COR-L47 (cell line): ENCODE measurements at regions not wholly inside any gene's neighbourhood (a gene's known extent, or its start where the extent isn't known, plus 50 kb on each side); places are given as distances from the start of the nearest gene placed in this dataset.
"Not testable (repeated sequence)": the region's sequence is repeated elsewhere in the genome, so short reads cannot be mapped to it uniquely, and the experiment has no call there.

Experiments
- DNase-seq: peaks from one replicate; lab custom pipeline; 2025; lab: John Stamatoyannopoulos, UW

- no peak for DNase-seq
Measured at GRCh38 chr2:239832490-239833268, 192.5 kb downstream of the NDUFA10 start.

DNA sequence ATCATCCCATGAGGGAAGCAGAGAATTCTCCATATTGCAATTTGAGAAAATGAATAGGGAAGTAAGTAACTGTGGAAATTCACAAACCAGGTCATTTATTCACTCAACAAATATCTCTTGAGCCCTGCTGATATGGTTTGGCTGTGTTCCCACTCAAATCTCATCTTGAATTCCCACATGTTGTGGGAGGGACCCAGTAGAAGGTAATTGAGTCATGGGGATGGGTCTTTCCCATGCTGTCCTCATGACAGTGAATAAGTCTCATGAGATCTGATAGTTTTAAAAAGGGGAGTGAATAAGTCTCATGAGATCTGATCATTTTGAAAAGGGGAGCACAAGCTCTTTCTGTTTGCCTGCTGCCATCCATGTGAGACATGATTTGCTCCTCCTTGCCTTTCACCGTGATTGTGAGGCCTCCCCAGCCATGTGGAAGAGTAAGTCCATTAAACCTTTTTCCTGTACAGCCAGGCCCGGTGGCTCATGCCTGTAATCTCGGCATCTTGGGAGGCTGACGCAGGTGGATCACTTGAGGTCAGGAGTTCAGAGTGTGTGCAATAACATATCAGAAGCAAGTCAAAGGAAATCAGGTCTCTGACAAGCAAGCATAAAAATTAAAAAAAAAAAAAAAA is 193.2 kb downstream of the NDUFA10 start:
- no peak for DNase-seq

DNA sequence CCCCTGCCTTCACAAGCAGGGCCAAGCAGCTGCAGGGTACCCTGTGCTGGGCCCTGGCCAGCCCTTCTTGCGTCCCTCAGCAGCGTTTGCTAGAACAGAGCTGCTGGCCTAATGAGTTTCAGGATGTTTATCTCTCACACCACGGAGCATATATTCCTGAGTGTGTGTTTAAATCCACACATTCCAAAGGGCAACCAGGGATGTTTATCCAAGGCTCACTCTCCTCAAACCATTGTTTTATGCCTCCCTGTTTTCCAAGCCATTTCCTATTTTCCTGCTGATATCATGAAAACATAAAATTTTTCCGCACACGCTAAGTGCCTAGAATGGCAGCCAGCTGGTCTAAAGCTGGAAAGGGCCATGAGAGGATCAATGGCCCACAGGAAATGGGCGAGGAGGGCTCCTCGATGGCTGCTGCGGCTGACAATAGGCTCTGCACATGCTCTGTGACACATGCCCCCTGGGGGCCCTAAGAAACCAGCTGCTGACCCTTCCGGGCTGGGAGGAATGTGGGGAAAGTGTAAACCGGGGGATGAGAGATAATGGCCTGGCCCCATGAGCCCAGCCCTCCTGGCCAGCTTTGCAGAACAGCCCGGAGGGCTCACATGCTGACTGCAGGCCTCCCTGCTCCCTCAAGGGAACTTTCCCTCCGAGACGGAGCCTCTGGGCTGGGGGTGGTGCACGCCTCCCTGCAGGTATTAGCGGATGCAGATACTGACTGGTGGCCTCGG is 194.0 kb downstream of the NDUFA10 start:
- no peak for DNase-seq

GRCh38 chr2:239830121-239831000 is 194.8 kb downstream of the NDUFA10 start:
- DNase-seq: no peak

GRCh38 chr2:239829326-239829725 is 195.8 kb downstream of the NDUFA10 start:
- no peak for DNase-seq

GRCh38 chr2:239828973-239829275 is 196.2 kb downstream of the NDUFA10 start:
- not testable (repeated sequence) for DNase-seq

- DNase-seq: no peak
Measured at GRCh38 chr2:239828192-239828972, 196.8 kb downstream of the NDUFA10 start.

DNA sequence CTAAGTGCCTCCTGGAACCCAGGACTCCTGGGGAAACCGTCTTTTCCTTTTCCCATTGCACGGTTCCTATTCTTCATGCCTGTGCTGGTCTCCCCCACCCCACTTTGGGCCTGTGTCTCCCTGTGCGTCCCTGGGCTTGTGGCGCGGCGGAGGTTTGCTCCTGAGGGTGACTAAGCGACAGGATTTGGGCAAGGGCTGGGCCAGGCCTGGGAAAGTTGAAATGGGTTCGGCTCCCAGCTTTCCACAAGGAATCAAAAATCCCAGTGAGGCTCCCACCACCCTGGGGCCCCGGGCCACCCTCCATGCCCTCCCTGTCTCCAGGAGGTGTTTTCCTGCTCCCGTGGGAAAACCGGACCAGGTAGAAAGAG is 197.6 kb downstream of the NDUFA10 start:
- DNase-seq: no peak

DNA sequence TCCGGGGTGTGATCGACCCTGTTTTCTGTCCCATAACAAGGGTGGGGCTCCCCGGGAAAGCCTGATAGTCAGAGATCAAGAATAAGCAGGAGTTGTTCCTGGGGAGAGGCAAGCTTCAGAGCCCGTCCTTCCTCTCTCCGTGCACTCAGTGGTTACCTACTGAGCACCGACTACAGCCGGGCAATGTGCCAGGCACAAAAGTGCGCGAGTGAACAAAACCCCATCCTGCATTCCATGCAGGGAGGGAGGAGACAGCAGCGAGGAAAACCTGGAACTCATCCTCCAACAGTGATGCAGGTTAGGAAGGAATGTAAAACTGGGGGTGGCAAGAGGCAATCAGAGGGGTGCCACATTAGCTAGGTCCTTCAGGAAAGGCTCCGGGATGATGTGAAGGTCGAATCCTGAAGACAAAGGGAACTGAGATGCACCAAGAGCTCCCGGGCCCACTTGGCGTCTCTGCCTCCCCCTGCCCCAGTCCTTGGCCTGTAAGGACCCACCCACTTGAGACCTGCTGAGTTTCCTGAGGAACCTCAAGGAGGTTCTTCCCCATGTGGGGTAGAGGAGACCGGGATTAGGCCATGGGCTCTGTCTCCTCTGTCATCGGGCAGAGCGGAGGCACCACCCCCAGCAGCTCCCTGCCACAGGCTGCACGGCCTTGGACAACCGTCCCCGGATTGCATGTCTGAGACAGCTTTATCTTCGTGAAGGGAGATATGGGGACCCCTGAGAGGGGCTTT is 198.2 kb downstream of the NDUFA10 start:
- DNase-seq: peak; percentile 14

GRCh38 chr2:239826376-239826775 is 198.8 kb downstream of the NDUFA10 start:
- DNase-seq: no peak

DNA sequence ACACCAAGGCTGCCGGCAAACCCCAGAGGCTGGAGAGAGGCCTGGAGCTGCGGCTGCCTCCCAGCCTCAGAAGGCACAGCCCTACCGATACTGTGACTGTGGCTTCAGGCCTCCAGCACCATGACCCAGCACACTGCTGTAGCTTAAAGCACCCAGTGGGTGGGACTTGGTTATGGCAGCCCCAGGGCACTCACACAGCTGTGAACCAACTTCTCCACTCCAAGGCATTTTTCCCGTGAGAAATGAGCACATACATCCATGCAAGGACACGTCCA is 199.5 kb downstream of the NDUFA10 start:
- no peak for DNase-seq

GRCh38 chr2:239824866-239825704 is 200.1 kb downstream of the NDUFA10 start:
- DNase-seq: no peak

DNA sequence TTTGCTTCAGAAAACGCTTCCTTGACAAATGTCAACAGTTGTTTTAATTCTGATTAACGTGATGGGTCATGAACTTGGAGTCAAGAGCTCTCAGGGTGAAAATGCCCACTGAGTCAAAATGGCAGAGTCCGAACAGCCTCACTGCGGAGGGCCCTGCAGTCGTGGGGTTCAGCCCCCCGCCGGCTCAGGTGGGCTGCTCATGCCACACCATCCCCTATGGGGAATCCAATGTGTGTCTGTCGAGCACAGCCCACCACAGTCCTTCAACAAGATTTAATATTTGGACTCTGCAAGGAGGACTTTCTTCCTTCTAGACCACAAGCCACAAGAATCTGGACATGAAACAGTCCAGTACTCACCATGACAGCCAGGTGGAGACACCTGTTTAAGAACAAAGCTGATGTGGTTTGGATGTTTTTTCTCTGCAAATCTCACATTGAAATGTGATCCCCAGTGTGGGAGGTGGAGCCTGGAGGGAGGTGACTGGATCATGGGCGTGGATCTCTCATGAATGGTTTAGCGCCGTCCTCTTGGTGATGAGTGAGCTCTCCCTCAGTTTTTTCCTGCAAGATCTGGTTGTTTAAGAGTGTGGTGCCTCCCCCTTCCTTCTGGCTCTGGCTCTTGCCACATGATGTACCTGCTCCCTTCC is 201.0 kb downstream of the NDUFA10 start:
- DNase-seq: peak; percentile 31

GRCh38 chr2:239822146-239822831 is 202.9 kb downstream of the NDUFA10 start:
- no peak for DNase-seq

GRCh38 chr2:239821694-239822075 is 203.5 kb downstream of the NDUFA10 start:
- no peak for DNase-seq

DNA sequence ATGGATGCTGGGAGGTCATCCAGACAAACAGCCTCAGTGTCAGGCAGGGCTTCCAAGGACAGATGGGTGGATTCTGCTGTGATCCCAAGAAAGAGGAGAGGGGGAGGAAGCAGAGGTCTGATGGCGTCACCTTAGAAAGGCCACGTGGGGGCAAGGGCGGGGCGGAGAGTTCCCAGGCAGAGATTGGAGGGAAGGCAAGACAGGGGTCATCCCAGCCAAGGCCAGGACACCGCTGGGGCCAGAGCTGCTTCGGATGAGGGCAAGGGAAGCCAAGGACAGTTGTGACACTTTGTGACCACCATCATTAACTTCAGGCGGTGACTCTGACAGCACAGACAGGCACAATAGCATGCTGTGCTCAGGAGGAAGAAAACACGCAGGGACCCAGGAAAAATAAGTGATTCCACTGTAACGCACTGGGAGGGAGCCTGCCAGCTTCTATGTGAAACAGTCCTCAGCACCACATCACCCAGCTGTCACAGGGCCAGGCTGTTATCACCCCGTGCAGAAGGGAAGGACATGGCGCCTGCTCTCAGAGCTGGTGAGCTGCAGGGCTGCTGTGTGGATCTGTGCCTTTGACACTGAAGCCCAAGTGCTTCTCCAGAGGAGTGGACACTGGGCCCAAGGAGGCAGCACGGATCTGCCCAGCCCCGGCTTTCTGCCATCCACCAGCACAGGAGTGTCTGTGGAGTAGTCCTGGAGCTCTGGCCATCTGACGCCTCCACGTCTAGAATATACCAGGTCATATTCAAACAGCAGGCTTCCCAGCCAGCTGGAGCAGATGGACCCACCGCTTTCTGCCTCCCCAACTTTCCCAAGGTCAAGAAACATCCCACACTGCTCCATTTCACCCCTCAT is 204.1 kb downstream of the NDUFA10 start:
- no peak for DNase-seq

DNA sequence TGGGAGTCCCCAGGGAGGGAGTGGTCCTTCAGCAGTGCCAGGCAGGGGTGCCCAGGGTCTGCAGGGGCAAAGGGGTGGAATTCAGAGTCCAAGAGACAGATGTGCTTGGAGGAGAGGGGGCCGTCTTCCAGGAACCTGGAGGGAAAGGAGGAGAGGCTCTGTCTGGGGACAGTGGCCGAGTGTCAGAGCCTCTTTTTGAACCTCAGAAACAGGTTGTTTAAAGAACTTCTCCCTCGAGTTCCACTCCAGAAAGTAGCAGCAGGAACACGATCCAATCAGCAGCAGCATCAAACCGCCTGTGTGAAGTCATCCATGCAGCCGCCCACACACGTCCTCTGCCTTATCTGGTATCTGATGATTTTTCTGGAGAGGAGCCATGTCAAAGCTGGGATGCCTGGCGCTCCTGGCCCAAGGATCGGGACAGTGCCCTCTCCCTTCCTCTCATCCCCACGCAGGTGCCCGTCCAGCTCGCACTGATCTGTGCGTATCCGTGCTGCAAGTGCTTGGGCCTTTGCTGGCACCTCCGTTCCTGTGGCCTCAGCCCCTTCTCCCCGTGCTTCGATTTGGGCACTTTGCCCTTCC is 205.1 kb downstream of the NDUFA10 start:
- DNase-seq: no peak
